22Rv1 (cell line): ENCODE measurements at regions not wholly inside any gene's neighbourhood (a gene's known extent, or its start where the extent isn't known, plus 50 kb on each side); places are given as distances from the start of the nearest gene placed in this dataset.

Source experiments
- H3K27ac ChIP-seq: fragments of 450-650 bp; 2 replicates; pipeline ENCODE4 v1.5.1; 2017
- ZFX ChIP-seq: fragments of 450-650 bp; IDR thresholded peaks from 2 replicates; pipeline ENCODE4 v1.6.1; 2017; ENCODE audit warnings: antibody characterized with exemption, borderline replicate concordance
- TF ChIP-seq, protein P1 (sequence below): fragments of 450-650 bp; IDR thresholded peaks from 2 replicates; pipeline ENCODE4 v1.5.1; 2017; ENCODE audit warnings: mild to moderate bottlenecking

GRCh38 chr2:8282858-8283252 is 399.0 kb upstream of the ID2 start:
- TF ChIP-seq, protein P1, sequence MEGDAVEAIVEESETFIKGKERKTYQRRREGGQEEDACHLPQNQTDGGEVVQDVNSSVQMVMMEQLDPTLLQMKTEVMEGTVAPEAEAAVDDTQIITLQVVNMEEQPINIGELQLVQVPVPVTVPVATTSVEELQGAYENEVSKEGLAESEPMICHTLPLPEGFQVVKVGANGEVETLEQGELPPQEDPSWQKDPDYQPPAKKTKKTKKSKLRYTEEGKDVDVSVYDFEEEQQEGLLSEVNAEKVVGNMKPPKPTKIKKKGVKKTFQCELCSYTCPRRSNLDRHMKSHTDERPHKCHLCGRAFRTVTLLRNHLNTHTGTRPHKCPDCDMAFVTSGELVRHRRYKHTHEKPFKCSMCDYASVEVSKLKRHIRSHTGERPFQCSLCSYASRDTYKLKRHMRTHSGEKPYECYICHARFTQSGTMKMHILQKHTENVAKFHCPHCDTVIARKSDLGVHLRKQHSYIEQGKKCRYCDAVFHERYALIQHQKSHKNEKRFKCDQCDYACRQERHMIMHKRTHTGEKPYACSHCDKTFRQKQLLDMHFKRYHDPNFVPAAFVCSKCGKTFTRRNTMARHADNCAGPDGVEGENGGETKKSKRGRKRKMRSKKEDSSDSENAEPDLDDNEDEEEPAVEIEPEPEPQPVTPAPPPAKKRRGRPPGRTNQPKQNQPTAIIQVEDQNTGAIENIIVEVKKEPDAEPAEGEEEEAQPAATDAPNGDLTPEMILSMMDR, result no peak
- no peak for TF ChIP-seq ZFX

DNA sequence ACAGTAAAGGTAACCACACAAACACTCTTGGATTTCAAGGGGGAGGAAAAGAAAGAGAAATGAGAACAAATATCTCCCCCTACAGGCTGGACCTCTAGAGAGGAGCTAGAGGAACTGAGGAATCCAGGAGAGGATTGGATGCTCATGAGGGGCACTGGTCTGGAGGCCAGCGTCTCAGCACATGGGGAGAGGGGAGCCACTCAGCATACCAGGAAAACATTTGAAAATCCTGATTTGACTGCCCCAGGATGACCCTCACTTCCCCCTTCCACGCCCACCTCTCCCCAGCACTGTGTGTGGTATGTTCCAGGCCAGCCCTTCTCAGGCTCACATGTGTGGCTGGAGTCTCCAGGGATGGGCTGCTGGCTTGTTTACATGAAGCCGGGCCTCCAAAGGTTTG is 396.8 kb upstream of the ID2 start:
- TF ChIP-seq, protein P1, result no peak
- TF ChIP-seq ZFX, result no peak
- H3K27ac ChIP-seq, result no peak overlapping the region

More at GRCh38 chr2:8282858-8283252, 399.0 kb upstream of the ID2 start:
- no peak overlapping the region for H3K27ac ChIP-seq

GRCh38 chr2:8285898-8286297 is 396.0 kb upstream of the ID2 start:
- no peak for TF ChIP-seq ZFX
- TF ChIP-seq, protein P1, result no peak
- no peak overlapping the region for H3K27ac ChIP-seq

- H3K27ac ChIP-seq, result no peak overlapping the region
- TF ChIP-seq ZFX, result no peak
- TF ChIP-seq, protein P1, result no peak
Observed at GRCh38 chr2:8288206-8288605, 393.6 kb upstream of the ID2 start.

DNA sequence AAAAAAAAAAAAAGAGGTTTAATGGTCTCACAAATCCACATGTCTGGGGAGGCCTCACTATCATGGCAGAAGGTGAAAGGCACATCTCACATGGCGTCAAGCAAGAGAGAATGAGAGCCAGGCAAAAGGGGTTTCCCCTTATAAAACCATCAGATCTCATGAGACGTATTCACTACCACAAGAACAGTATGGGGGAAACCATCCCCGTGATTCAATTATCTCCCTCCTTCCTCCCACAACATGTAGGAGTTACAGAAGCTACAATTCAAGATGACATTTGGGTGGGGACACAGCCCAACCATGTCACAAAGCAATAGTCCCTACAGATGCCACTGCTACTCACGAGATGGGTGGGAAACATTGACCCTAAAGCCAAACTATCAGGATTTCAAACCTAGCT is 392.7 kb upstream of the ID2 start:
- TF ChIP-seq ZFX, result no peak
- TF ChIP-seq, protein P1, result no peak

DNA sequence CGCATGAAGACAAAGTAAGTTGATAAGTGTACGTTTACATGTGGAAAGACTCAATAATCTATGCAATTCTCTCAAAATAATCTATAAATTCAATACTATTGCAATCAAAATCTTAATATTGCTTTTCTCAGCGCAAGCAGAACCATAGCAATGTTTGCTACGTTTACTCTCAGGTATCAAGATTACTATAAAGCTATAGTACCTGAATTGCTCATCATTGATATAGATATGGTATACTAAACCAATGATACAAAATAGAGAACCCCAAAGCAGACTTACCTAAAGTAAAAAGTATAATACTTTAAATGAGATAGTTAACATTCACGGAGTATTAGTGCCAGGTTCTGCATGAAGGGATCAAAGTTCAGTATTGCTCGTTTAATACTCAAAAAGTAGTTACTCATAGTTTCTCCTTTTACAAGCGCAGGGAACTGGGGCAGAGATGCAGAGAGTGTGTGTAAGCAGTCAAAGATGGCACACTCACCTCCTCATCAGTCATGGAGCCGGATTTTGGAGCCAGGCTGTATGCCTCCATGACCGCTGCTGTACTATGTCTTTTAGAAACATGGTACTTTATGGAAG is 391.0 kb upstream of the ID2 start:
- no peak overlapping the region for H3K27ac ChIP-seq
- TF ChIP-seq, protein P1, result no peak
- no peak for TF ChIP-seq ZFX

More for the DNA sequence above, 392.7 kb upstream of the ID2 start:
- H3K27ac ChIP-seq, result no peak overlapping the region

DNA sequence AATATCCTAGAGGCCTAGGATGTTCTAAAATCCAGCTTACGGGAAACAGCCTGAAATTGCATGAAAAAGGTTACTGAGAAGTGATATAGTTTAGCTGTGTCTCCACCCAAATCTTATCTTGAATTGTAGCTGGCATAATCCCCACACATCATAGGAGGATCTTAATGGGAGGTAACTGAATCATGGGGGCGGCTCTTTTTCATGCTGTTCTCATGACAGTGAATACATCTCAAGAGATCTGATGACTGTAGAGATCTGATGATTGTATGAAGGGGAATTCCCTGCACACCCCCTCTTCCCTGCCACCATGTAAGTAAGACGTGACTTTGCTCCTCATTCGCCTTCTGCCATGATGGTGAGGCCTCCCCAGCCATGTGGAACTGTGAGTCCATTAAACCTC is 385.6 kb upstream of the ID2 start:
- H3K27ac ChIP-seq, result no peak overlapping the region
- TF ChIP-seq ZFX, result no peak
- TF ChIP-seq, protein P1, result no peak
